ENCODE measurements at regions not wholly inside any gene's neighbourhood (a gene's known extent, or its start where the extent isn't known, plus 50 kb on each side); places are given as distances from the start of the nearest gene placed in this dataset.

DNA sequence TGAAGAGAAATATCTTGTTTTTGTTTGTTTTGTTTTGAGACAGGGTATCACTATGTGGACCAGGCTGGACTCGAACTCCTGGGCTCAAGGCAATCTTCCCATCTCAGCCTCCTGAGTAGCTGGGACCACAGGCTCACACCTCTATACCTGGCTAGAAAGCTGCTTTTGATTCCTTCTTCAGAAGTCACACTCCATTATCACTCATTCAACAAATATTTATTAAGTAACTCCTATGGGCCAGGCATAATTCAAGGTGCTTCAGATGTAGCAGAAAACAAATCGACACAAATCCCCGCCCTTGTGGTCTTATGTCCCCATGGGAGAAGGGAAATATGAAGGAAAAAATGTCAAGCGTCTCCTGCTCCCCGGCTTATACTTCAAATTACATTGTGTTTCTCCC is 72.6 kb upstream of the DHX15 start:
- H3K4me3 ChIP-seq (replicated peaks; ENCODE audit: low read depth, low read length): no peak overlapping the region
- TF ChIP-seq, protein P1, sequence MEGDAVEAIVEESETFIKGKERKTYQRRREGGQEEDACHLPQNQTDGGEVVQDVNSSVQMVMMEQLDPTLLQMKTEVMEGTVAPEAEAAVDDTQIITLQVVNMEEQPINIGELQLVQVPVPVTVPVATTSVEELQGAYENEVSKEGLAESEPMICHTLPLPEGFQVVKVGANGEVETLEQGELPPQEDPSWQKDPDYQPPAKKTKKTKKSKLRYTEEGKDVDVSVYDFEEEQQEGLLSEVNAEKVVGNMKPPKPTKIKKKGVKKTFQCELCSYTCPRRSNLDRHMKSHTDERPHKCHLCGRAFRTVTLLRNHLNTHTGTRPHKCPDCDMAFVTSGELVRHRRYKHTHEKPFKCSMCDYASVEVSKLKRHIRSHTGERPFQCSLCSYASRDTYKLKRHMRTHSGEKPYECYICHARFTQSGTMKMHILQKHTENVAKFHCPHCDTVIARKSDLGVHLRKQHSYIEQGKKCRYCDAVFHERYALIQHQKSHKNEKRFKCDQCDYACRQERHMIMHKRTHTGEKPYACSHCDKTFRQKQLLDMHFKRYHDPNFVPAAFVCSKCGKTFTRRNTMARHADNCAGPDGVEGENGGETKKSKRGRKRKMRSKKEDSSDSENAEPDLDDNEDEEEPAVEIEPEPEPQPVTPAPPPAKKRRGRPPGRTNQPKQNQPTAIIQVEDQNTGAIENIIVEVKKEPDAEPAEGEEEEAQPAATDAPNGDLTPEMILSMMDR (IDR thresholded peaks at IDR 0.05; ENCODE audit: low read length, missing control alignments): no peak
- no peak for DNase-seq (ENCODE audit: low read depth)

DNA sequence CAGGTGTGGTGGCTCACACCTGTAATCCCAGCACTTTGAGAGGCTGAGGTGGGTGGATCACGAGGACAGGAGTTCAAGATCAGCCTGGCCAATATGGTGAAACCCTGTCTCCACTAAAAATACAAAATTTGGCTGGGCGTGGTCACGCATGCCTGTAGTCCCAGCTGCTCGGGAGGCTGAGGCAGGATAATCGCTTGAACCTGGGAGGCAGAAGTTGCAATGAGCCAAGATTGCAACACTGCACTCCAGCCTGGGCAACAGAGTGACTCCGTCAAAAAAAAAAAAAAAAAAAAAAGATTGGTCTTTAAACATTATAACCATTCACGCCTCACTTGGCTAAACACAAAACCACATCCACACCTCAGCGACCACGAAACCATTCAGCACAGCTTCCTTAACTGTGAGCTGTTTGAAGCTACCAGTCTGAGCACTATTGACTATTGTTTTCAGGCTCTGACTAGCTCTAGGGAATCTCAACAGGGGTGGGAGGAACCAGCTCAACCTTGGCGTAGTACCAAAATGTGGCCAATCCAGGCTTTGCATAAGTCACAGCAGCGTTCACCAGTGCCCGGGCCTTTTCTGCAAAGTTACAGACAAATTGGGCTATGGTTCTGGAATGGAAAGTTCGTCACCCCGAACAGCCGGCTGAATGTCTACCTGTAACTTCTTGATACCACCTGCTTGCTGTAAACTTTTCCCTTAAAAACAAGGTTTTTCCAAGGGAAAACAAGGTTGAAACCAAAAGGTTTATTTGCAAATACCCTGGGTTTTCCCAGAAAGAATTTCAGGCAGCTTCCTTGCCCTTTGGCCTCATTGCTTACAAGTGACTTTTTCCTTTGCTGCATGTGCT is 73.6 kb upstream of the DHX15 start:
- H3K4me3 ChIP-seq (replicated peaks; ENCODE audit: low read depth, low read length): no peak overlapping the region
- TF ChIP-seq, protein P1 (IDR thresholded peaks at IDR 0.05; ENCODE audit: low read length, missing control alignments): no peak
- peak; percentile 86 for DNase-seq (ENCODE audit: low read depth)

DNA sequence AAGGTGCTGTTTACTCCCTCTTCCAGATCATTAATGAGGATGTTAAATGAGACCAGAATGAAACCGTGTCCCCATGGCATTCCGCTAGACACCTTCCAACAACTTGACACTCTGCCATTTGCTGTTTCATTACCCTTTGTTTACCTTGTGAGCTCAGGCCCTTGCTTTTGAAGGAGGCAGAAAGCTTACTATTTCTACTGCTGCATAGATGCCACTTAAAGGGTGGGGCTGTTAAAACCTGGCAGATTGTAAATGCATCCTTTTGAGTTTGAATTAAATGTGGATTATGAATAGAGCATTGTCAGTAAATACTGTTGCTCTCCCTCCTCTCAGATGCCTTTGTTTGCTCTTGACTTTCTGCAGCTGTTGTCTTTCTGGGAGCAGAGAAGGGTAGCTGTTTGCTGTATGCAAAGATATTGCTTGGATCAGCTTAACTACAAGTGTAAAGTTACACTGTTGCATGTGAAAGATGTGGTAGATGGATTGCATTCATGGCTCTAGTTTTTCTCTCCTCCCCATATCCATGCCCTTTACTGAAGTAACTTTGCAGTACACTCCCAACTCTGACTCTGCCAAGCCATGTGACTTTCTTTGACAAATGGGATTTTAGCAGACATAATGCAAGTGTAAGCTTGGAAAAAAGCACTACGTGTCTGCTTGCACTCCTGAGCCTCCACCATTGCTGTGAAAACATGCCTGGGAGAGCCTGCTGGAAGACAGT is 75.0 kb upstream of the DHX15 start:
- DNase-seq (ENCODE audit: low read depth): peak; percentile 15
- TF ChIP-seq, protein P1 (IDR thresholded peaks at IDR 0.05; ENCODE audit: low read length, missing control alignments): no peak
- no peak overlapping the region for H3K4me3 ChIP-seq (replicated peaks; ENCODE audit: low read depth, low read length)

DNA sequence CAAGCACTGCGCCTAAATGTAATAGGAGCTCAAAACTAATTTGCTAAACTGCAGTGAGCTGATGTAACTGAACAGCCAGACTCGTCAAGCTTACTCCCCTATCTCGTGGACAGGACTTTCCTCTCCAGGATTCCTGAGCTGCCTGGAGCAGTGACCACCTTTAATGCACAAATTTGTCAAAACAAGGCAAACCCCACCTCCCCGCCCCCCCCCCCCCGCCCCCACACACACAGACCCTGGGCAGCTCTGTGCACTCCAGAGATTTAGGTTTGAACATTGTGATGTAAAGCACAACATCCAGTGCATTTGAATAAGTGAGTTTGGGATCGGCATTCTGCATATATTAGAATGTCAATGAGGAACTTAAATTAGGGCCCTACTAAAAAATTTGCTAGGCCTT is 77.7 kb upstream of the DHX15 start:
- DNase-seq (ENCODE audit: low read depth): no peak
- TF ChIP-seq, protein P1 (IDR thresholded peaks at IDR 0.05; ENCODE audit: low read length, missing control alignments): no peak
- H3K4me3 ChIP-seq (replicated peaks; ENCODE audit: low read depth, low read length): no peak overlapping the region

DNA sequence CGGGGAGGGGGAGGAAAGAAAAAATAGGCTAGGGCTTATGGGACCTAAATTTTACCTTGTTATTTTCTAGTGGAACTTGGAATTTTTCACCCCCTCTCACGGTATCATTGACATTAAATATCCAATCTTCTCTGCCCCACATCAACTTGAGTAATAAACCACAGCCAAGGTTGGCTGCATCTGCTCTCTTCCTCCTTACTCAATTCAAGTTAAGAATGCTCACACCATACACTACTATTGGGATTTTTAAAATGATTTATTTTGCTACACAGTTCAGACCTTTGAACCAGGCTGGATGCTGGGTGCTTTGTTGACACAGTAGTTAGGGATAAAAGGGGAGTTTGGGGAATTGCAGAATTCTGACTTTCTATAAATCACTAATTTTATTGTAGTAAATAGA is 78.2 kb upstream of the DHX15 start:
- TF ChIP-seq, protein P1 (IDR thresholded peaks at IDR 0.05; ENCODE audit: low read length, missing control alignments): no peak
- DNase-seq (ENCODE audit: low read depth): no peak

DNA sequence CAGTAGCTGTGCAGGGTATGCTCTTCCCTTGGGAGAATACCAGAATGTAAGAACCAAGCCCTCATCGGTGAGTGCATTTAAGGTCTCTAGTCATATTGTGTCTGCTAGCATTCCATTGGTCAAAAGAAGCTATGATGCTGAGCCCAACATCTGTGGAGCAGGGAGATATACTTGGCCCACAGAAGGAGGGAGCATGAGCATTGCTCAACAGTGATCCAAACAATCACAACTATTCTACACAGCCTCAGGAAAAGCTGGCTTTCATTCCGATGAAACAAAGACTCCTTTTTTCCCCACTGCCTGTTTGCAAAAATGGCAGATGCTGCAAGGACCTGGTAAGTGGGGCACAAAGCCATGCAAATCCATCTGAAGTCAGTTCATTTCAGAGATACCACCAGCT is 80.6 kb upstream of the DHX15 start:
- no peak overlapping the region for H3K4me3 ChIP-seq (replicated peaks; ENCODE audit: low read depth, low read length)
- TF ChIP-seq, protein P1 (IDR thresholded peaks at IDR 0.05; ENCODE audit: low read length, missing control alignments): no peak
- peak; percentile 77 for DNase-seq (ENCODE audit: low read depth)

More for the DNA sequence above, 78.2 kb upstream of the DHX15 start:
- no peak overlapping the region for H3K4me3 ChIP-seq (replicated peaks; ENCODE audit: low read depth, low read length)
